Heart right ventricle (tissue), 16 donors: ENCODE measurements at regions not wholly inside any gene's neighbourhood (a gene's known extent, or its start where the extent isn't known, plus 50 kb on each side); places are given as distances from the start of the nearest gene placed in this dataset.

Experiments used
- ATAC-seq, 8 donors: fragments of 200-7000 bp; cut with Tn5 transposase; one replicate each; pipeline ENCODE4 v1.9.1; 2020; ENCODE audit warnings: mild to moderate bottlenecking in 8 of 8, moderate library complexity in 8 of 8, moderate number of reproducible peaks in 1 of 8
- DNase-seq, 2 donors: peaks; one replicate each; pipeline ENCODE4 v3.0.0-alpha.2; 2020
- H3K27ac ChIP-seq, 10 donors: fragments of 200-600 bp; sonication (generic) in 2 of 10; one replicate each; pipeline versions ENCODE4 v1.5.0 to v1.8.0; 2020 to 2022; ENCODE audit warnings: mild to moderate bottlenecking in 3 of 10
- H3K27me3 ChIP-seq, 7 donors: fragments of 200-600 bp; one replicate each; pipeline ENCODE4 v1.8.0; 2021 to 2022; ENCODE audit warnings: mild to moderate bottlenecking in 2 of 7
- H3K36me3 ChIP-seq, 9 donors: fragments of 200-600 bp; sonication (generic) in 1 of 9; one replicate each; pipeline versions ENCODE4 v1.5.0 to v1.8.0; 2020 to 2022; ENCODE audit warnings: mild to moderate bottlenecking in 2 of 9
- H3K4me1 ChIP-seq, 9 donors: fragments of 200-600 bp; sonication (generic) in 1 of 9; one replicate each; pipeline versions ENCODE4 v1.5.0 to v1.8.0; 2020 to 2022; ENCODE audit warnings: mild to moderate bottlenecking in 4 of 9
- H3K4me3 ChIP-seq, 10 donors: fragments of 200-600 bp; sonication (generic) in 2 of 10; one replicate each; pipeline versions ENCODE4 v1.5.0 to v1.8.0; 2020 to 2022; ENCODE audit warnings: mild to moderate bottlenecking in 7 of 10, moderate library complexity in 2 of 10
- H3K9me3 ChIP-seq, 11 donors: fragments of 200-600 bp in 10 of 11; sonication (generic) in 2 of 11; one replicate each; pipeline versions ENCODE4 v1.5.0 to v1.8.0; 2013 to 2022; ENCODE audit warnings: mild to moderate bottlenecking in 2 of 11, control low read depth in 1 of 11, moderate library complexity in 1 of 11
- CTCF ChIP-seq, 9 donors: fragments of 200-600 bp; sonication (generic) in 2 of 9; IDR thresholded peaks; one replicate each; pipeline versions ENCODE4 v1.5.0 to v1.8.0; 2021 to 2022; ENCODE audit warnings: antibody characterized with exemption in 9 of 9, mild to moderate bottlenecking in 5 of 9, moderate library complexity in 1 of 9
- WGBS, 2 donors: extraction: QIAGEN DNeasy Blood & Tissue Kit; methylation state at CpG; one replicate each; pipeline ENCODE4 v1.1.7; 2013; ENCODE audit warnings: inconsistent platforms in 1 of 2; 5-methylcytosine and 5-hydroxymethylcytosine counted together
- intact Hi-C, 10 donors: fragments of 100-400 bp; cut with DNase I; formaldehyde crosslinking; loops; one replicate each; pipeline versions ENCODE4 v1.11.1 to v1.14.2; 2022
- donor health status: Arrhythmogenic right ventricular cardiomyopathy.
- donor health status: ischemic (EF 13 %, LVEDD 7.1; RV severe dilation, severe dysfunction).
- donor health status: healthy with polysubstance abuse.
- donor health status: DM: no; HTN: yes; CAD: no.
- donor health status: DM: no; HTN: no; CAD: no.
- donor health status: ischemic (EF 25% LVEDD 6.9; RV normal size, moderate dysfunction).
- donor health status: ischemic (EF 25% LVEDD 5.7; RV mildly dilated, moderate dysfunction).
- donor health status: healthy.
- donor health status: DM: yes; HTN: yes; CAD: no.
- donor health status: Ischemic cardiomyopathy.
- donor health status: ischemic (EF 35%, LVEDD 5.7; RV mildly dilated, moderate dysfunction).
- donor health status: nonischemic (EF 11% LVEDD 7.7; RV severe dilation, severe dysfunction).
- donor health status: DM: yes; HTN: yes; CAD: no.
- donor health status: PGD.
- donor health status: ischemic (EF 29% LVEDD 5.4; RV normal size, mild dysfunction).
- donor health status: nonischemic (EF 23%, LVEDD 6.1; RV moderate dilation, normal function).

- DNase-seq (no peak), ATAC-seq (no peak)
- no peaks in the 10 kb centered on the region for H3K27me3 ChIP-seq
- H3K27ac ChIP-seq: peak overlapping the region in 2 of 10 donors; percentile 17 to 22
- H3K9me3 ChIP-seq: peaks cover 0 to 10% (median 0%) of the 10 kb centered on the region in 11 donors
- H3K4me3 ChIP-seq: no peak overlapping the region
- H3K36me3 ChIP-seq: no peaks in the 10 kb centered on the region
- no peak for TF ChIP-seq CTCF (IDR thresholded peaks at IDR 0.05)
- peaks cover 0 to 40% (median 4%) of the 10 kb centered on the region in 9 donors for H3K4me1 ChIP-seq
- intact Hi-C loops: no loop called here
- 57 to 64% methylated on average over 1 of the region's 1 CpG for WGBS, 2 donors
Measured at GRCh38 chr1:168483539-168483938, 60.3 kb downstream of the XCL2 start.

GRCh38 chr1:168482106-168482505 is 61.7 kb downstream of the XCL2 start:
- ATAC-seq (no peak), DNase-seq (no peak)
- TF ChIP-seq CTCF (IDR thresholded peaks at IDR 0.05): no peak
- peak overlapping the region in 4 of 10 donors; percentile 4 to 22 (median 20) for H3K27ac ChIP-seq
- H3K27me3 ChIP-seq: no peaks in the 10 kb centered on the region
- intact Hi-C loops: no loop called here
- H3K4me1 ChIP-seq: peaks cover 0 to 48% (median 4%) of the 10 kb centered on the region in 9 donors
- no peaks in the 10 kb centered on the region for H3K36me3 ChIP-seq
- H3K9me3 ChIP-seq: peaks cover 0 to 10% (median 0%) of the 10 kb centered on the region in 11 donors
- H3K4me3 ChIP-seq: no peak overlapping the region

- Histone ChIP-seq H3K4me1 (peaks cover 0 to 53% (median 4%) of the 10 kb centered on the region in 9 donors), H3K27ac (peak overlapping the region in 5 of 10 donors; percentile 4 to 47 (median 37)), H3K27me3 (no peaks in the 10 kb centered on the region), H3K4me3 (no peak overlapping the region), H3K9me3 (peaks cover 0 to 6% (median 0%) of the 10 kb centered on the region in 11 donors), H3K36me3 (no peaks in the 10 kb centered on the region)
- 76 to 80% methylated on average over 4 of the region's 4 CpGs for WGBS, 2 donors
- no peak for DNase-seq
- no peak for TF ChIP-seq CTCF (IDR thresholded peaks at IDR 0.05)
- ATAC-seq: peak in 1 of 8 donors; percentile 59
- intact Hi-C loops: no loop called here
Measured at GRCh38 chr1:168481586-168481985, 62.2 kb downstream of the XCL2 start.

GRCh38 chr1:168480997-168481396 is 62.8 kb downstream of the XCL2 start:
- intact Hi-C loops: no loop called here
- ATAC-seq (no peak), DNase-seq (no peak)
- TF ChIP-seq CTCF (IDR thresholded peaks at IDR 0.05): no peak
- no peak overlapping the region for H3K4me3 ChIP-seq
- H3K27ac ChIP-seq: peak overlapping the region in 5 of 10 donors; percentile 4 to 47 (median 37)
- H3K36me3 ChIP-seq: no peaks in the 10 kb centered on the region
- H3K27me3 ChIP-seq: no peaks in the 10 kb centered on the region
- no peaks in the 10 kb centered on the region for H3K9me3 ChIP-seq
- WGBS, 2 donors: 68 to 87% methylated on average over 2 of the region's 2 CpGs
- peaks cover 0 to 56% (median 4%) of the 10 kb centered on the region in 9 donors for H3K4me1 ChIP-seq
